NB4 (cell line): ENCODE measurements at regions not wholly inside any gene's neighbourhood (a gene's known extent, or its start where the extent isn't known, plus 50 kb on each side); places are given as distances from the start of the nearest gene placed in this dataset.

ENCODE experiments used
- DNase-seq: peaks from one replicate; pipeline ENCODE4 v3.0.0; 2010; ENCODE audit warnings: low read depth
- H3K4me3 ChIP-seq: one replicate; pipeline ENCODE4 v1.5.1; 2011; ENCODE audit warnings: mild to moderate bottlenecking, low read depth, low read length, moderate library complexity
- MYC ChIP-seq: IDR thresholded peaks from 2 replicates; pipeline ENCODE4 v1.6.1; 2011; ENCODE audit warnings: low read depth, low read length
- POLR2A ChIP-seq: IDR thresholded peaks from 2 replicates; pipeline ENCODE4 v1.6.1; 2011; ENCODE audit warnings: mild to moderate bottlenecking; ENCODE audit not compliant: insufficient read length; ENCODE audit errors: extremely low read depth
- TF ChIP-seq, protein P1 (sequence below): IDR thresholded peaks from one replicate; pipeline ENCODE4 v1.5.1; 2012; ENCODE audit warnings: low read depth, low read length
- TF ChIP-seq, protein P2 (sequence below): IDR thresholded peaks from 2 replicates; pipeline ENCODE4 v1.6.1; 2011; ENCODE audit warnings: low read depth, low read length

DNA sequence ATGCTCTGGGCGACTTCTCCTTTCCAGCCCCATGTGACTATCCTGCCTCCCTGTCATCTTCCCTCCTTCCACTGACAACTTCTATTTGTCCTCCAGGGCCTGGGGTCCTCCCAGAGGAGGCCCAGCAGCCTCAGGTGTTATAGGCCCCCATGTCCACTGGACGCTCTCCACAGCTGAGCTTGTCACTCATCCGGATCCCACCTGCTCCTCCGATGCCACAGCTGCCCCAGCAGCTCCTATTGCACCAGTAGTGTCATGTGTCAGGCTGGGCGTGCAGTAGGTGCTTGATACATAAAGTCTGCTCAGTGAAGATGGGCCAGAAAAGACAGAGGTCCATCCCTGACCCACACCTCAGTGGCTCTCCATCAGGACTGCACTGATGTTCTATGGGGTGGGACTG is 305.7 kb upstream of the MYT1L start:
- TF ChIP-seq, protein P1, sequence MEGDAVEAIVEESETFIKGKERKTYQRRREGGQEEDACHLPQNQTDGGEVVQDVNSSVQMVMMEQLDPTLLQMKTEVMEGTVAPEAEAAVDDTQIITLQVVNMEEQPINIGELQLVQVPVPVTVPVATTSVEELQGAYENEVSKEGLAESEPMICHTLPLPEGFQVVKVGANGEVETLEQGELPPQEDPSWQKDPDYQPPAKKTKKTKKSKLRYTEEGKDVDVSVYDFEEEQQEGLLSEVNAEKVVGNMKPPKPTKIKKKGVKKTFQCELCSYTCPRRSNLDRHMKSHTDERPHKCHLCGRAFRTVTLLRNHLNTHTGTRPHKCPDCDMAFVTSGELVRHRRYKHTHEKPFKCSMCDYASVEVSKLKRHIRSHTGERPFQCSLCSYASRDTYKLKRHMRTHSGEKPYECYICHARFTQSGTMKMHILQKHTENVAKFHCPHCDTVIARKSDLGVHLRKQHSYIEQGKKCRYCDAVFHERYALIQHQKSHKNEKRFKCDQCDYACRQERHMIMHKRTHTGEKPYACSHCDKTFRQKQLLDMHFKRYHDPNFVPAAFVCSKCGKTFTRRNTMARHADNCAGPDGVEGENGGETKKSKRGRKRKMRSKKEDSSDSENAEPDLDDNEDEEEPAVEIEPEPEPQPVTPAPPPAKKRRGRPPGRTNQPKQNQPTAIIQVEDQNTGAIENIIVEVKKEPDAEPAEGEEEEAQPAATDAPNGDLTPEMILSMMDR: no peak
- TF ChIP-seq, protein P2, sequence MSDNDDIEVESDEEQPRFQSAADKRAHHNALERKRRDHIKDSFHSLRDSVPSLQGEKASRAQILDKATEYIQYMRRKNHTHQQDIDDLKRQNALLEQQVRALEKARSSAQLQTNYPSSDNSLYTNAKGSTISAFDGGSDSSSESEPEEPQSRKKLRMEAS: no peak
- TF ChIP-seq MYC (no peak), POLR2A (no peak)
- no peak for DNase-seq
- no peak overlapping the region for H3K4me3 ChIP-seq

DNA sequence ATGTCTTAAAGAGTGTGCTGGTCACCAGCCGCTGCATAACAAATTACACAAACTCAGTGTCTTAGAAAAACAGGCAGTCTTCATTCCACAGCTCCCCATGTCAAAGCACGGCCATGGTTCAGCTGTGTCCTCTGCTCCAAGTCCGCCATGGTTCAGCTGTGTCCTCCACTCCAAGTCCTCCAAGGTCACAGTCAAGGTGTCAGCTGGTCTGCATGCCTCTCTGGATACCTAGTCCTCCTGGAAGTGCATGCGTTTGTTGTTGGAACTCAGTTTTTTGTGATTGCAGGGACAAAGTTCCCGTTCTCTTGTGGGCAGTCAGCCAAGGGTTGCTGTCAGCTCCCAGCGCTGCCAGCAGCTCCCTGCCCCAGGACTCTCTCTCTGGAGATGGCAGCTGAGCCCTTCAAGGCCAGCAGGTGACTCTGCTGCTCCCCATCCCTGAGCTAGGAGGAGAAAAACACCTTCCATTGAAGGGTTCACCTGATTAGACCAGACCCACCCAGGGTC is 304.0 kb upstream of the MYT1L start:
- TF ChIP-seq, protein P2: no peak
- no peak for TF ChIP-seq POLR2A
- TF ChIP-seq, protein P1: no peak
- TF ChIP-seq MYC: no peak
- H3K4me3 ChIP-seq: no peak overlapping the region
- no peak for DNase-seq

DNA sequence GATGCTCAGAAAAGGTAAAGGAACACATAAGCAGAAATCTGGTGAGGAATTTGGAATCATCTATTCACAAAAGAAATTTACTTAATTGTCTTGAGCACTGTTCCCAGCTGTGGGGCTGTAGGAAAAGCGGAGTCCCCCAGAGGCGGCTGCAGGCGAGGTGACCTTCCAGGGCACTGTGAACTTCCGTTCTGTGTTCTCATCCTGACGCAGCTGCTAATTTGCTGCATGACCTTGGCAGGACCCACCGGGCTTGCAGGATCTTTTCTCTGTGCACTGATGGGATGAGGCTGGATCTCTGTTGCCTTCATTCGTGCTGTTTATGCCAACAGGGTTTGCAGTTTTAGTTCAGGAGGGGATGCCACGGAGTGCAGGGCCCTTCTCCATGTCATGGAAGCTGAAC is 301.9 kb upstream of the MYT1L start:
- no peak for TF ChIP-seq POLR2A
- TF ChIP-seq, protein P1: no peak
- no peak overlapping the region for H3K4me3 ChIP-seq
- DNase-seq: no peak

DNA sequence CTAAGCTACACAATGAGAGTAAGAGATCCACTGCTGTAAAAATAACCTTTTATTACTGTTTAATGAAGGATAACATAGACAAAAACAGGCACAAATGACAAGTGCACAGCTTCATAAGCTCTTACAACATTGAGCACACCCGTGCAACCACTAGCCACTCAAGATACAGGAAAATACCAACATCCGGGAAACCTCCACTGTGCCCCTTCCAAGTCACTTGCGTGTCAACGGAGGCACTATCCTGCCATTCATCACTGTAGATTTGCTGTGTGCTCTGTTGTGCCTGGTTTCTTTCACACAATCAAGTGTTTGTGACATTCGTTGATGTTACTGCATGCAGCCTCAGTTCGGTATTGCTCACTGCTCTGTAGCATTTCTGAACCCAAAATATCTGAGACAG is 292.9 kb upstream of the MYT1L start:
- TF ChIP-seq, protein P2: no peak
- TF ChIP-seq POLR2A: no peak
- no peak for TF ChIP-seq MYC
- TF ChIP-seq, protein P1: no peak
- H3K4me3 ChIP-seq: no peak overlapping the region
- DNase-seq: no peak

DNA sequence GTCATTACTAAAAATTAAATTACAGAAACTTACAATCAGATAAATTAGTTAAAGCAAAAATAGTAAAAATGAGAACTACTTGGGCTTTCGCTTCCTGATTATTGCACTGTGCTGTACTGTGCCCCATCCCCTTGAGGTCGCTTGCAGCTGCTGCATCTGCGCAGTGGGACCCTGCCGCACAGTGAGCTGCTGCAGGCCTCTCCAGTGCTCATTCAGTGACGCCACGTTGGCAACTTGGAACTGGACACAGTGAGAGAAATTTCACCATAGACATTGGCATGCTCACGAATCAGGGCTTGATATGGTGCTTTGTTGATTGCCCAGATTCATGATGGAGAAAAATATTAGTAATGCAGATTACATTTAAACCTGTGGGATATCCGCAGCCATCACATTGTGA is 290.8 kb upstream of the MYT1L start:
- no peak overlapping the region for H3K4me3 ChIP-seq
- no peak for DNase-seq
- TF ChIP-seq MYC (no peak), POLR2A (no peak)
- TF ChIP-seq, protein P2: no peak
- TF ChIP-seq, protein P1: no peak

DNA sequence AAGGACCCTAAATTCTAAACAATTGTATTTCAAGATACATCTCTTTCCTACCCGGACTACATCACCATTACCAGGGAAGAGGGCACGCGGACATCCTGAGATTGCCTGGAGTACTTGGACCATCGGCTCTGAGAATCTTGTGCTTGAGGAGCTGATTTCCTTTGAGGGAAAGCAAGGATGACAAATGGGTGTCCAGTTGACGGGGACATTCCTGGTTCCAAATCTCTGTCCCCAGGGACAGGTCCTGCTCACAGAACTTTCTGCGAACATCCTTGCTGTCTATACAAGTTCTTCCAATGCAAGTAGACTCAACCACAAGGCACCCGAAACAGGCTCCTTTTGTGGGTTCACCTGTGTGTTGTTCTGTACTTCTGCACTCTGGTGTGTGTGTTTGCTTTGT is 289.5 kb upstream of the MYT1L start:
- TF ChIP-seq, protein P1: no peak
- TF ChIP-seq POLR2A (no peak), MYC (no peak)
- TF ChIP-seq, protein P2: no peak
- no peak overlapping the region for H3K4me3 ChIP-seq
- no peak for DNase-seq
